ENCODE measurements at regions not wholly inside any gene's neighbourhood (a gene's known extent, or its start where the extent isn't known, plus 50 kb on each side); places are given as distances from the start of the nearest gene placed in this dataset.

DNA sequence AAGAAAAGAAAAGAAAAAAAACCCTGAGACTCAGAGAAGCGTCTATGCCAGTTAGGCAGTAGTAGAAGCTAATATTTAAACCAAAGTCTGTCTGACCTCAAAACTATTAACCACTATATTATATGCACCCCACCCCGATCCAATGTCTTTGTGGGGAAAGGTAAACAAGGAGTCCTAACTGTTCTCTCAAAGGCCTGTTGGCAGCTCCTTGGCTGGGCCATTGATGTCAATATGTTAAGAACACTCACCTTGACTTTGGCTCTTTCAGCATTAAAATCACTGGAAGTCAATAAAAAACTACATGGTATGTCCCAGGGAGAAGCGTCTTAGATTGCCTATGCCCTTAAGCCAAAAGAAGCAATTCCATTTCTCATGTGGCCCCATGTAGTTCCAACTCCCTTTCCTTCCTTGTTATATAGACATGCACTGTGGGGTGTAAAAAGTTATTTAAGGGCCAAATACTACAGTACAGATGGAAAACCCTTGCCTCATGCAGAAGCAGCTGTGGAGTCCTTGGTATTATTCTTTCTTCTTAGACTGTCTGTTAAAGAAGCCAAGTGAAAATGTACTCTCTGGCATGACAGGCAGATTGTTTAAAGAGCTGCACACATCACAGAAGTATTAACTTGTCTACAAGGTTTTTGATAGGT is 308.6 kb upstream of the RPS23 start:
- no peak for TF ChIP-seq POLR2AphosphoS5 (IDR thresholded peaks at IDR 0.05)
- no peak for TF ChIP-seq CTCF (IDR thresholded peaks at IDR 0.05)

Data from upper lobe of left lung (tissue), 4 donors.